ENCODE measurements at regions not wholly inside any gene's neighbourhood (a gene's known extent, or its start where the extent isn't known, plus 50 kb on each side); places are given as distances from the start of the nearest gene placed in this dataset.

DNA sequence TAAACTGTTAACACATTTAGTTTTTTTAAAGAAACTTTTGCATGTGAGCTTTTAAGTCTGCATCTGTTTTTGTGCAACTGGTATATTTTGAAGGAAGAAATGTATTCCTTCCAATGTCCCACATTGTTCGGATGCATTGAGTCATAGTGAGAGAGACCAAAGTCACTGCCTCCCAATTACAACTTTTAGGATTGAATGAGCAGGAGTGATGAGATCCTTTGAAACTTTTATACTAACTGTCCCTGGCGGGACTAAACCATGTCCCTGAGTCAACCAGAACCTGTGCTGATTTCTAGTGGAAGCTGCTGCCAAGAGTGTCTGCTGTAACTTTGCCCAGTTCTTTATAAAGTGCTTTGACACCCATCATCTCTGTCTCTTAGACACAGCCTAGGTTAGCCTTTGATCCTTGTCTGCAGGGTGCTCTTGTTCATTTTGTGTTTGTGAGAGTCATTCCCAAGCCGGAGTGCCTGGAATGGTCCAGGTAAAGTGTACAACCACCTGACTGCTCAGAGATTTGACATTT is 122.7 kb downstream of the ZNF518B start:
- no peak for DNase-seq

- DNase-seq: no peak
Measured at GRCh38 chr4:10333942-10334341, 123.3 kb downstream of the ZNF518B start.

DNA sequence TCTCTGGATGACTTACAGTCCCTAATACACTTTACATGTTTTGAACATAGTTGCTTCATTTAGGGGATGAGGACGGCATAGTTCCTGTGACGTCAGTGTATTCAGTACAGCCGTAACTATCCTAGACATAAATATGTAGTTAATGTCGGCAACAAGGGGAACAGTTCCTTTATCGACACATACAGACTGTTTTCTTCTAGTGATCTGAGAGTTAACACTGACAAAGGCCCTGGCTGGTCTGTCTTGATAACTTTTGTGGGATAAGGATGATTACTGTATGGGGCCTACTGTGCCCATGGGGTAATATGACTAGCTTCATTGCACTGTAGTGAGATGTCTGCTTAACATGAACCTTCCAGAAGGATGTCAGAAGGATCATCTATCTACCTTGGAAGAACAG is 131.2 kb downstream of the ZNF518B start:
- DNase-seq: no peak

GRCh38 chr4:10321931-10322330 is 135.3 kb downstream of the ZNF518B start:
- no peak for DNase-seq

DNA sequence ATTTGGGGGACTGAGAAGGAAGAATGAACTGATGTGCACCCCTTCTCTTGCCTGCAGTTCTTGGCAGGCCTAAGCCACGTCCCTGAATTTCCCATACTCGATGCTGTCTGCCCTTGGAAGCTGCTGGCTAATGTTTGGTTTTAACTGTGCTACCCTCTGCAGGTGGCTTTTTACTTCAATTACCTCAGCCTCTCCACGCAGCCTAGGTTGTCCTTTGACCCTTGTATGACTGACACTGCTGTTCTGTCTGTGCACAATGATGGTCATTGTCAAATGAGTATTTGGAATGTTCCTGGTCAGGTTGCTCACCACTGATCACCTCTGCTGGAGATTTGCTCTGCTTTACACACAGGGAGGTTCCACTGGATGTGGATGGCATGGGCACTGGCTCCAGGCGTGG is 137.1 kb downstream of the ZNF518B start:
- DNase-seq: no peak

DNA sequence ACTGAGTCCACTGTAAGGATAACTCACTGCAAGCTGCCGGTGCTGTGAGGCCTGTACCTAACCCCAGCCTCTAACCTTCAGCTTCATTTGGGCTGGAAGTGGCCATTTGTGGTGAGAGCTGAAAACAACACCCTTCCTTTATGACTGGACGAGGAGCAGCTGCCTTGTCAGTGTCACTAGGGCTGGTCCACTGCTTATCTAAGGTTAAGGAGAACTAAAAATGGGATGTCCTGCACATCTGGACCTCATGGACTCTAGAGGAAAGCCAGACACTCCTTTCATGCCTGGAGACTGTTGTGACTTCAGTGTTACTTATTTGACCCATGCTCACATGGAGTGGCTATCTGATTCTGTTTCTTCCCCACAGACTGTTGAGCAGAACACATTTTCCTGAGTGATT is 139.9 kb downstream of the ZNF518B start:
- no peak for DNase-seq

- DNase-seq: no peak
Measured at GRCh38 chr4:10316851-10317250, 140.4 kb downstream of the ZNF518B start.

- DNase-seq: no peak
Measured at GRCh38 chr4:10315638-10316037, 141.6 kb downstream of the ZNF518B start.

DNA sequence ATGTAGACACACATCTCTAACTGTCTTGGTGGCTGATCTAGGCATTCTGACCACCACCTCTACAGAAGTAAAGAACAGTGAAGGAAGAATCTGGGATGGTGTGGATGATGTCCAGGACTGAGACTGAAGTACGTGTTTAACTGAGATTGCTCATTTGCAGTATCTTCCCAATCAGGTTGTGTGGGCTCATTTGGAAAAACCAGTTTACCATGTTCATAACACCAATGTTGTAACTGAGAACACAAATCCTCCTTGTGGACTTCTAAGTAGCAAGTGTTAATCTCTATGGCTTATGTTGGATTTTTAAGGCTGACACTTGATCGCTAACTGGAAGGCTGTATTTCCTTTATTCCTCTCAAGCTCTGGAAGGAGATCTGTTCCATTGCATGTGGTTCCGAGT is 144.7 kb downstream of the ZNF518B start:
- no peak for DNase-seq

DNA sequence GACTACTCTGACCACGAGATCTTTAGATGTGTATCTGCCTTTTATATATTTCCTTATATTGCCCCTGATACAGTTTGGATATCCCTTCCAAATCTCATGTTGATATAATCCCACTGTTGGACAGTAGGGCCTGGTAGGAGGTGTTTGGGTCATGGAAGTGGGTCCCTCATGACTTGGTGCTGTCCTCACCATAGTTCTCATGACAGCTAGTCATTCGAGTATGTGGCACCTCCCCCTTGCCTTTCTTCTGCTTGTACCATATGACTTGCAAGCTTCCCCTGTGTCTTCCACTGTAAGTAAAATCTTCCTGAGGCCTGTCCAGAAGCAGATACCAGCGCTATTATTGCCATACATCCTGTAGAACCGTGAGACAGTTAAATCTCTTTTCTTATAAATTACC is 145.3 kb downstream of the ZNF518B start:
- no peak for DNase-seq

- DNase-seq: no peak
Measured at GRCh38 chr4:10305816-10306215, 151.4 kb downstream of the ZNF518B start.

GRCh38 chr4:10303291-10303690 is 153.9 kb downstream of the ZNF518B start:
- DNase-seq: no peak

DNA sequence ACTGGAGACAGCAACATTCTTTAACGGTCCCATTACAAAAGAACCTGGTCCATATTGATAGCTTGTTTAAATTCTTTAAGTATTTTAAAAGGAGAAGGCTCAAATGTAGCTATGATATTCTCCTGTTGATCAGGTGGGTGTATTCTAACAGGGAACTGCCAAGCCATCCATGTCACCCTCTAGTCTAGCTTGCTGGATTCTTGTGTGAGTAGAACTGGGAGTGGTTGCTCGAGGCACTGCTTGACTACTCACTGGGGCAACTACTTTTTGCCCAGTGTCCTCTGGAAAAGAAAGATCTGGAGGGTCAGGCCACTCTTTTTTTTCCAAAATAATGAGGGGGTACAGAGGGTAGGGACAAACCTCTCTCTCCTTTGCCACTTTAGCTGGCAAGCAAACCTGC is 155.1 kb downstream of the ZNF518B start:
- DNase-seq: no peak

DNA sequence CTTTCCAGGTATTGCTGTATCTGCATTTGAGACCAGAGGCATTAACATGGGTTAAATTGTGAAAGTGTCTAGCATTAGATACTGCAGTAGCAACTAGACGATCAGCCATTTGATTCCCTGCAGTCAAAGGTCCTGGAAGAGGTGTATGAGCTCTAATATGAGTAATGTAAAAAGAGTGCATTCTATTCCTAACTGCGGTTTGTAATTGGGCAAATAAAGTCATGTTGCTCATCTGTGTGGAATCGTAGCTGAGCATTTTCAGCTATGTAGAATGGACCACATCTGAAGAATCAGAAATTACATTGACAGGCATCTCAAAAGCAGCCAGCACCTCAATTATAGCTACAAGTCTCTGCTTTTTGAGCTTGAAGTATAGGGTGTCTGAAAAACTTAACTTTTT is 157.6 kb downstream of the ZNF518B start:
- no peak for DNase-seq

- DNase-seq: no peak
Measured at GRCh38 chr4:10298681-10299080, 158.5 kb downstream of the ZNF518B start.

GRCh38 chr4:10296730-10297129 is 160.5 kb downstream of the ZNF518B start:
- no peak for DNase-seq

- no peak for DNase-seq
Measured at GRCh38 chr4:10295301-10295700, 161.9 kb downstream of the ZNF518B start.

DNA sequence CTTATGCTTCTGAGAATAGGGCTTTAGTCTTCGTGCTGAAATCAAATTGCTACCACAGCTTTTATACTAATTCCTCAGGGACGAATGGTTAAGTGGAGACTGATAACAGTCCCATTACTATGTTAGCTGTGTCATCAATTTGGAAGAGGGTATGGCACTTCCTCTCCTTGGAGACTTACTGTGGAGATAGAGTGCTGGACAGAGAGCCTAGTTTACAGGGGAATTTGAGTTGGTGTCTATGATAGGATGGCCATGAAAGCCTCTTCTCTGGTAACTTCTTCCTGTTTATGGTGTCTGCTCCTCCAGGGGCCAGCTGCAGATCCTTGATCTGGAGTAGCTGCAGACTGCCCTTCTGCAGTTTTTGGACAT is 167.7 kb downstream of the ZNF518B start:
- no peak for DNase-seq

DNA sequence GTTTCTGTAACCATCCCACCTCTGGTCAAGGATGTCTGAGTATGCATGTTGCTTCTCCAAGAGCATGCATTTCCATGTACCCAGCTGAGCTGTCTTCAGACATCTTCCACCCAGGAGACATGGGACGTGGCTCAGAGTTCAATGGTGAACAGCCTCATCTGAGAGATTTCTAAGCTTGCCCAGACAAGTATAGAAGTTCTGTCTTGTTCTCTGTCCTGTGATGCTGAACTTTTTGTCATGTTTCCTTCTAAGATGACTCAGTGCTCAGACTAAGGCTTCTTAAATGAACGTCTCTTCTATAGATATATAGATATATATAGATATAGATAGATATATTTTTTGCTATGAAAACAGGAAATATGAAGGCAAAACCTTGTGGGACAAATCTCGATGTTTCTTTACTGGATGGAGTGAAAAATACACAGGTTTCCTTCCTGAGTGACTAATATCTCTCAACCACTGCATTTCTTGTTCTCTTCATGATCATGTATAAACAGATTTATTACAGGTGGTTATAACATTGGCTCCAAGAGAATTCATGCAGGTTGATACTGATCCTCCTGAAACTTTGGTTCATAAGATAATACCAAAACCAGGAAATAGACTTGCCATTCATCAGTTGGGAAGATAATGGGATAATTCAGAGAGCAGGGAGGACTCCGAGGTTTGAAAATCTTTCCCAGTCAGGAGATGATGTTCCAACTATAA is 168.2 kb downstream of the ZNF518B start:
- DNase-seq: no peak

GRCh38 chr4:10285028-10285427 is 168.4 kb upstream of the WDR1 start:
- no peak for DNase-seq

DNA sequence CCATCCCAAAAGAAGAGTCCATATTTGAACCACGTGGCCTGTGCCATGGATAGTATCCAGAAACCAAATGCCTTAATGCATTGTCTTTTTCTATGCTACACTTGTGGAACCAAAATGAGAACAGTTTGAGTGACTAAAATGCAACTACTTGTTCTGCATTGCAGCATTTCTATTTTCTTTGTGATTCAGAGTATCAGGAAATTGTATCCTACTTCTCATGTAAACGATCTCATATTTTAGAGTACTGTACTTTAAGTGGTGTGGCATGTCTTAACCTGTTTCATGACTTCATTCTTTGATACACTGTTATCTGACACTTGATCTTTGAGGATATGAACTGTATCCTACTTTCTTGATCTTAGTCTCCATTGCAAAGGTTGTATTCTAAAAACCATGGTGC is 167.2 kb upstream of the WDR1 start:
- no peak for DNase-seq

DNA sequence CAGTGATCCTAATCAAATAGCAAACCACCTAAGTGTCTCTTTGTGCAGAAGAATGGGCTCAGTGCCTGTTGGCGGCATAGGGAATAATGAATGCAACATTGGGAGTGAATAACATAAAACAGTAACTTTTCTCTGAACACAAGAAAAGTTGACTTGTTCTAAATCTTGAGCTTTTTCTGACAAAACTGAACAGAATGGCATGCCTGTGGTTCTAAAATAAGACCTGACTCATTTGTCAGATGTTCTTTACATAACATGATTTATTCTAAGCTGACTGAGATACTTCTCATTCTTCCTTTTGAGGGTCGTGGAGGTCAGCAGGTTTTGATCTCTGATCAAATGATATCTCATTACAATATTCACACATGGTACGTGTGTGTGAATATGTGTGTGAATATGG is 165.4 kb upstream of the WDR1 start:
- no peak for DNase-seq

GRCh38 chr4:10279261-10279660 is 162.7 kb upstream of the WDR1 start:
- no peak for DNase-seq

DNA sequence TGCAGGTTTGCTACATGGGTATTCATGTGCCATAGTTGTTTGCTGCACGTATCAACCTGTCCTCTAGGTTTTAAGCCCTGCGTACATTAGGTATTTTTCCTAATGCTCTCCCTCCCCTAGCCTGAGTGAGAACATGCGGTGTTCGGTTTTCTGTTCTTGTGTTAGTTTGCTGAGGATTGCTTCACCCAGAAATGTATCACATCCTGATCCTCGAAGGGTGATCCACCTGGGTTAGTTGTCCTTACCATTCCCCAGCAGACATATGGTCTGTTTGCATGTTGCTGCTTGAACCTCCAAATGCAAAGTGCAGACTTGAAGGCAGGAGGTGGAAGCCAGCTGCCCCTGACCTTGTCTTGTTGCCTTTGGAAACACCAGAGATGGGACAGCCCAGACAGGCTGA is 161.5 kb upstream of the WDR1 start:
- no peak for DNase-seq

DNA sequence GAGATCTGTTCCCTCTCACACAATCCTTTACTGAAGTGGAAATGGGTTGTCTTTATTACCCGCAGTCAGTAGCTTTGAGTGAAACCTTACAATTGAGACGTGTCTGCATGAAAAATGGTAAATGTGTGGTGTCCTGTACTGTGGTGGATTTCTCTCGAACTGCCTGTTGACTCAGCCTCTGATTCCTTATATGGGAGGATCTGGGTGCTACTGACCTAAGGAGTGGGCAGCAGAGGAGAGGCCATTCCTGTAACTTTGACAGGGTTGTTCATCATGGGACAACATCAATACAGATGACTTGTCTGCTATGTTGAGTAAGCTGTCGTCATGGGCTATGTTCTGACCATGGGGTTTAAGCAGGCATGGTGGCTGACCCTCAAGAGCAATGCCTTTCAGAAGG is 159.6 kb upstream of the WDR1 start:
- no peak for DNase-seq

All from CD4-positive, alpha-beta T cell treated with Interleukin-10 for 1 hour (primary cell).